HG03045 (cell line): ENCODE measurements at regions not wholly inside any gene's neighbourhood (a gene's known extent, or its start where the extent isn't known, plus 50 kb on each side); places are given as distances from the start of the nearest gene placed in this dataset.

Experiments used
- ATAC-seq: cut with Tn5 transposase; IDR thresholded peaks from one replicate; pipeline ENCODE4 v1.9.1; 2021; ENCODE audit warnings: mild to moderate bottlenecking, moderate library complexity; ENCODE audit not compliant: unreplicated experiment

DNA sequence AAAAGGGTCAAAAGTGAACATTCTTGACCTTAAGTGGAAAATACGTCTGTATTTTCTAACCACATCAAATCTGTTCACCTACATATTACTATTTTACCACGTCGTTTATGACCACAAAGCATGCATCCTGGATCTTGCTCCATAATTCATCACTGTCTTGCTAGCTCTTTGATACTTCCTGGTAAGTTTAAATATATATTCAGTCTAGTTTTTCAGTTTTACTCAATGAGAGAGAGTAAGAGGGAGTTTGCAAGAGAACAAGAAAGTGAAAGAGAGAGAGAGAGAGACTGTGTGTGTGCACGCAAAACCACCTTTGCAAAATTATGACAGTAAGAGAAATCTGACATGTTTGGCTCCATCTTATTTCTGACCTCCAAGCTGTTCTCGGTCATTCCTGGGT lies 173.7 kb upstream of the GALNTL6 start:
- ATAC-seq = peak; percentile 93

GRCh38 chr4:171636606-171637005 lies 176.6 kb upstream of the GALNTL6 start:
- no peak for ATAC-seq

DNA sequence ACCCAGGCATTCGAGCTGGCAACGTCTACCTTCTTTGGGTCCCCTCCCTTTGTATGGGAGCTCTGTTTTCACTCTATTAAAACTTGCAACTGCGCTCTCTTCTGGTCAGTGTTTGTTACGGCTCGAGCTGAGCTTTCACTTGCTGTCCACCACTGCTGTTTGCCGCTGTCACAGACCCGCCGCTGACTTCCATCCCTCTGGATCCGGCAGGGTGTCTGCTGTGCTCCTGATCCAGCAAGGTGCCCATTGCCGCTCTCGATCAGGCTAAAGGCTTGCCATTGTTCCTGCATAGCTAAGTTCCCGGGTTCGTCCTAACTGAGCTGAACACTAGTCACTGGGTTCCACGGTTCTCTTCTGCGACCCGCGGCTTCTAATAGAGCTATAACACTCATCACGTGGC lies 183.5 kb upstream of the GALNTL6 start:
- ATAC-seq = no peak

- no peak for ATAC-seq
Observed at GRCh38 chr4:171629182-171629581, 184.0 kb upstream of the GALNTL6 start.

DNA sequence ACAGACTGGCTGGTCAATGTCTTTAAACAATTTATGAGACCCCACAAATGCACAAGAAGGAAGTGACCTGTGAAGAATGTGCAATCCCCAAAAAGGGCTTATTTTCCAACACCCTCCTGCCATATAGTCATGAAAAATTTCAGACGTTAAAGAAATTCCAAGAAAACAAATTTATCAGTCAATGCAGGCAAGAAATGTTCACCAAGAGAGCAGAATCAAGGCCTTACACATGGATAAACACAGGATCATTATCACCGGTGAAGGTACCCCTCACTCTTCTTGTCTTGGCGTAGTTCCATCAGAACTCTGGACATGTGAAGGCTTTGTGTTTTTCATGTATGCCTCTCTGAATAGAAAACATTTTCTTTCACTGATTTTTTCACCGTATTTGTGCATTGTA lies 186.7 kb upstream of the GALNTL6 start:
- no peak for ATAC-seq

GRCh38 chr4:171622729-171623128 lies 190.5 kb upstream of the GALNTL6 start:
- no peak for ATAC-seq

- no peak for ATAC-seq
Observed at GRCh38 chr4:171621646-171622045, 191.6 kb upstream of the GALNTL6 start.

- no peak for ATAC-seq
Observed at GRCh38 chr4:171612907-171613306, 200.3 kb upstream of the GALNTL6 start.

GRCh38 chr4:171602638-171603355 lies 210.4 kb upstream of the GALNTL6 start:
- no peak for ATAC-seq

GRCh38 chr4:171601091-171601490 lies 212.1 kb upstream of the GALNTL6 start:
- no peak for ATAC-seq

GRCh38 chr4:171599628-171600027 lies 213.6 kb upstream of the GALNTL6 start:
- no peak for ATAC-seq

DNA sequence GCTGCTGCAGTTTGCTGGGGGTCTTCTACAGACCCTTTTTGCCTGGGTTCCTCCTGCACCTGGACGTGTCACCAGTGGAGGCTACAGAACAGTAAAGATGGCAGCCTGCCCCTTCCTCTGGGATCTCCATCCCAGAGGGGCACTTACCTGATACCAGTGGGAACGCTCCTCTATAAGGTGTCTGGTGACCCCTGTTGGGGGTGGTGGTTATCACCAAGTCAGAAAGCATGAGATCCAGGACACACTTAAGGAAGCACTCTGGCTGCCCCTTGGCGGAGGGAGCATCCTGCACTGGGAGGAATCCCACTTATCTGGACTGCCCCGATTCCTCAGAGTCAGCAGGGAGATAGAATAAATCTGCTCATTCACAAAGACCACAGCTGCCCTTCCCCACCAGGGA lies 218.9 kb upstream of the GALNTL6 start:
- ATAC-seq = no peak

DNA sequence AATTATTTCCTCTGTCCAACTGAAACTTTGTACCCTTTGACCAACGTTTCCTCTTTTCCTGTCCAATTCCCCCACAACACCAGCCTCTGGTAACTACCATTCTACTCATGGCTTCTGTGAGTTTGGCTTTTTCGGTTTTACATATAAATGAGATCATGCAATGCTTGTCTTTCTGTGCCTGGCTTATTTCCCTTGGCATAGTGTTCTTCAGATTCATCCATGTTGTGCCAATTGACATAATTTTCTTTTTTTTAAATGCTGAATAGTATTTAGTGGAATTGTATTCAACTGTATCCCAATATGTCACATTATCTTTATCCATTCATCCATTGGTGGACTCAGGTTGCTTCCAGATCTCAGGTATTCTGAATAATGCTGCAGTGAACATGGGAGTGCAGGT lies 222.5 kb upstream of the GALNTL6 start:
- ATAC-seq = no peak

DNA sequence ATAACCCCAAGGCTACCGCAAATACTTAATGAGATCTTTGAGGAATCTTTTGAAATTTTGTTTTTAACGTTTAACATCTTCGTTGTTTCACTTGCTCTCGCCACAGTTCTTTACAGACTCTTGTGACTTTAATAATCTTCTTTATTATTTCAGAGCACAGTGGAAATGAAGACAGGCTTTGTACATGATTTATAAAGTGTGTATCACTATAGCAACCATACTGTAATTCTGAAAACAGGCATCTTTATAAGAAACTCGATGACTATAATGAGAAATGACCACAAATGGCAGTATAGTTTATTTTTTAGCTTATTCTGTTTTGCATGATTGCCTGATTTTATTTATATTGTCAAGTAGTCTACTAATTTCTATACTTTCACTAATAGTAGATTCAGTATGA lies 224.4 kb upstream of the GALNTL6 start:
- no peak for ATAC-seq

- ATAC-seq = no peak
Observed at GRCh38 chr4:171588051-171588545, 225.1 kb upstream of the GALNTL6 start.

DNA sequence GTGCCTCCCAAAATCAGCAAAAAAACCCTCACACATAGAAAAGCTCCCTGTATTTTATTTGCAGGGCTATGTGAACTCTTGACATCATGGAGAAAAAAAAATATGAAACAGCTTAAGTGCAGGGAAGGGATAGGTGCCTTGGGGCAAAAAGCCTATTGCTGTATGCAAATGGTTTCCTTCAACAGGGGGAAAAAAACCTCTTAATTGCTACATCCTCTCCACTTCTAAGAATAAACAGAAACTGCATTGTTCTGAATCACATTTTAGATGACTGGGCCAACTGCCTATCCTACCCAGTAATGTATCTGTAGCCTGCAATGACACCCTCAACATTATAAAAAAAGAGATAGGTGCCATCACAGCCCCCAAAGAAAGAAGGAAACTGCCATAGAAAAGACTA lies 229.4 kb upstream of the GALNTL6 start:
- ATAC-seq = no peak

- ATAC-seq = no peak
Observed at GRCh38 chr4:171582961-171583581, 230.1 kb upstream of the GALNTL6 start.

DNA sequence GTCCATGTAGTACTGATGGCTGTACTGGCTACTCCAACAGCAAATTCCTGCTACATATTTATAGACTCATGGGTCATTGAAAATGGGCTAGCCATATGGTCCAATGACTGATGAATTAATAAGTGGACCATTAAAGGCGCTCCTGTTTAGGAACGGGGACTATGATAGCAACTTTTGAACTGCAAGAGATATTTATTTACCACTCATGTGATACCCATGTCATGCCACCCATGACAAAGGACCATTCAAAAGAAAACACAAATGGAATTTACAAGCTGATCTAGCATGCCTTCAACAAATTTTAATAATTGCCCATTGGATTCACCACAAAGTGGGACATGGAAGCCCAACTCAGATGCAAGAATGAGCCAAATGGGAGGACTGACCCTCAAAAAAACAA lies 240.0 kb upstream of the GALNTL6 start:
- ATAC-seq = no peak

GRCh38 chr4:171565130-171565788 lies 247.9 kb upstream of the GALNTL6 start:
- ATAC-seq = no peak

- ATAC-seq = peak; percentile 67
Observed at GRCh38 chr4:171561419-171561818, 251.8 kb upstream of the GALNTL6 start.

DNA sequence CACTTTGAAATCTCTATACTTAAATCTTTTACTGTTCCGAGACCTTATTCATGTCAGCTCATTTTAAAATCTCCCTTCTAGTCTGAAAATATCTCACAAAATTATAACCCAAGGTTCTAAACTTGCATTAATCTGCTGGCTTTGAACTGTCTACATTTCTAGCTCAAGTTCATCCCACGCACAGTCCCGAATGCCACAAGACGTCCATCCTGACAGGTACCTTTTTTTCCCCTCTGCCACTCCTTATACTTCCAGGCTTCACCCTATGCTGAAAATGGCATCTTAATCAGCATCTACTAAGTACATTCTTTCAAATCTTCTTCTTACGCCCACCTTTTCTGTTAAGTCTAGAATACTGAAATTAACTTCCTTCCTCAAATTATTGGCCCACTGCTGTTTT lies 259.2 kb upstream of the GALNTL6 start:
- ATAC-seq = no peak

DNA sequence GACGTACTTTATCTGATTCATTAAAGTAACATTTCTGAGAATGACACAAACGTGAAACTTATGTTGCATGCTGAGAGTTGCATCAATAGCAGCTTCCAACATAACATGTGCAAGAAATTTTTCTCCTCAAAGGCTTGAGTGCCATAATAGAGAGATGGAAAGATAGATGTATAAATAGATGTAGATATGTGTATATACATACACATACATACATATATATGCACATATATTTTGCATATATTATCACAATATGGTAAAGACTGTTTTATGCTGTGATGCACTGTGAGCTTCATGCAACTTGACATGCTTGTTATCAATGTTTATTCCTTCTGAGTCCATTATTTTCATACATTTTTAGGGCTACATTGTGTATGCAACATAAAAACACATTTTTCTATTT lies 270.6 kb upstream of the GALNTL6 start:
- ATAC-seq = no peak
